Endothelial cell of umbilical vein (primary cell): ENCODE measurements at regions not wholly inside any gene's neighbourhood (a gene's known extent, or its start where the extent isn't known, plus 50 kb on each side); places are given as distances from the start of the nearest gene placed in this dataset.

Experiments used
- BruUV-seq: library from RNA; stranded (reverse); fragments of 400-500 nt; replicated peaks from 2 replicates; lab custom pipeline; 2021; lab: Mats Ljungman, UMichigan
- CTCF ChIA-PET: fragments of 300-600, 350-600 bp; sonication (Branson Sonifier 250); formaldehyde crosslinking; loops from one replicate; lab custom pipeline; 2021; ENCODE audit warnings: antibody characterized with exemption, inconsistent platforms; lab: Charles Lee
- POLR2A ChIA-PET: fragments of 300-600, 350-600 bp; sonication (Branson Sonifier 250); formaldehyde crosslinking; loops from one replicate; lab custom pipeline; 2021; ENCODE audit warnings: antibody characterized with exemption, inconsistent platforms; lab: Charles Lee
- DNase-seq: peaks from one replicate; pipeline ENCODE4 v3.0.0-alpha.2; 2011; ENCODE audit warnings: low read depth, low spot score
- FAIRE-seq: peaks from 2 replicates; lab custom pipeline; 2011; peaks lifted over from hg19 to GRCh38; lab: Jason Lieb, UNC
- H2AFZ ChIP-seq: 2 replicates; pipeline ENCODE4 v1.6.0; 2012; ENCODE audit warnings: low read depth, low read length, control low read depth, inconsistent platforms
- H3K27ac ChIP-seq: 2 replicates; pipeline ENCODE4 v1.5.1; 2011; ENCODE audit warnings: low read depth, mild to moderate bottlenecking, control low read depth, low read length, moderate library complexity; ENCODE audit not compliant: insufficient read depth
- H3K27me3 ChIP-seq, 2 experiments: 2 replicates each; pipeline versions ENCODE4 v1.6.0 to v1.6.1; 2011; ENCODE audit warnings: low read length in 2 of 2, mixed read lengths in 1 of 2; ENCODE audit not compliant: control insufficient read depth in 2 of 2, insufficient read depth in 2 of 2
- H3K36me3 ChIP-seq, 2 experiments: 2 replicates in 1 of 2; 3 replicates in 1 of 2; pipeline ENCODE4 v1.5.1; 2011; ENCODE audit warnings: low read length in 2 of 2, mild to moderate bottlenecking in 1 of 2, moderate library complexity in 1 of 2; ENCODE audit not compliant: control insufficient read depth in 2 of 2, insufficient read depth in 2 of 2; ENCODE audit errors: extremely low read depth in 1 of 2
- H3K4me1 ChIP-seq: 3 replicates; pipeline ENCODE4 v1.5.1; 2011; ENCODE audit warnings: mild to moderate bottlenecking, low read length; ENCODE audit not compliant: control insufficient read depth, insufficient read depth; ENCODE audit errors: extremely low read depth
- H3K4me2 ChIP-seq: 2 replicates; pipeline ENCODE4 v1.6.1; 2011; ENCODE audit warnings: low read length, control low read depth, mixed read lengths; ENCODE audit not compliant: insufficient read depth
- H3K4me3 ChIP-seq, 3 experiments: fragments of 200-600 bp in 1 of 3; sonication (generic), shearing (Covaris generic) in 1 of 3; replicated peaks in 1 of 3; 2 replicates each; pipeline ENCODE4 v1.5.1; 2011 to 2016; ENCODE audit warnings: control low read depth in 3 of 3, low read length in 3 of 3, mild to moderate bottlenecking in 2 of 3, inconsistent platforms in 1 of 3, low read depth in 1 of 3, moderate library complexity in 1 of 3; ENCODE audit not compliant: insufficient read depth in 1 of 3
- H3K79me2 ChIP-seq: 2 replicates; pipeline ENCODE4 v1.6.0; 2012; ENCODE audit warnings: low read length, inconsistent platforms; ENCODE audit not compliant: control insufficient read depth, insufficient read depth
- H3K9ac ChIP-seq: replicated peaks from 2 replicates; pipeline ENCODE3; 2011; ENCODE audit warnings: low read length, control low read depth; ENCODE audit not compliant: insufficient read depth; ENCODE audit errors: extremely low read depth
- H3K9me1 ChIP-seq: replicated peaks from 3 replicates; pipeline ENCODE4 v1.6.0; 2011; ENCODE audit warnings: mild to moderate bottlenecking, low read length; ENCODE audit not compliant: control insufficient read depth, insufficient read depth; ENCODE audit errors: extremely low read depth
- H3K9me3 ChIP-seq: replicated peaks from 2 replicates; pipeline ENCODE4 v1.5.1; 2012; ENCODE audit warnings: low read length, inconsistent platforms; ENCODE audit not compliant: control insufficient read depth, insufficient read depth
- H4K20me1 ChIP-seq: replicated peaks from 2 replicates; pipeline ENCODE3; 2011; ENCODE audit warnings: mild to moderate bottlenecking, low read length; ENCODE audit not compliant: control insufficient read depth, insufficient read depth; ENCODE audit errors: extremely low read depth
- GATA2 ChIP-seq: IDR thresholded peaks from 2 replicates; pipeline ENCODE4 v1.7.0; 2011; ENCODE audit warnings: low read depth, mild to moderate bottlenecking, moderate library complexity, mixed read lengths, low read length; ENCODE audit not compliant: insufficient read length, insufficient read depth
- JUN ChIP-seq: IDR thresholded peaks from 2 replicates; pipeline ENCODE4 v1.6.1; 2011; ENCODE audit warnings: borderline replicate concordance, low read depth; ENCODE audit not compliant: insufficient read length, insufficient read depth
- MYC ChIP-seq: IDR thresholded peaks from one replicate; pipeline ENCODE4 v1.6.1; 2011; ENCODE audit warnings: mild to moderate bottlenecking, low read depth, low read length
- dilution Hi-C: fragments of 300-500 bp; cut with MboI; formaldehyde crosslinking; loops from one replicate; pipeline ENCODE4 v1.15.0; 2019; ENCODE audit warnings: low sequenced_read_pairs; ENCODE audit not compliant: extremely low pct_ligation_motif_present
- intact Hi-C: fragments of 100-400 bp; cut with micrococcal nuclease; formaldehyde crosslinking; loops from one replicate; pipeline ENCODE4 v1.10.0; 2022
- TF ChIP-seq, protein P1 (sequence below), 2 donors: IDR thresholded peaks; 1 replicate in 1 of 2; 2 replicates in 1 of 2; pipeline ENCODE4 v1.5.1; 2011; ENCODE audit warnings: low read length in 2 of 2, mild to moderate bottlenecking in 2 of 2, moderate library complexity in 2 of 2, control low read depth in 1 of 2, inconsistent platforms in 1 of 2, low read depth in 1 of 2; ENCODE audit not compliant: insufficient read depth in 1 of 2; ENCODE audit errors: extremely low read depth in 1 of 2

DNA sequence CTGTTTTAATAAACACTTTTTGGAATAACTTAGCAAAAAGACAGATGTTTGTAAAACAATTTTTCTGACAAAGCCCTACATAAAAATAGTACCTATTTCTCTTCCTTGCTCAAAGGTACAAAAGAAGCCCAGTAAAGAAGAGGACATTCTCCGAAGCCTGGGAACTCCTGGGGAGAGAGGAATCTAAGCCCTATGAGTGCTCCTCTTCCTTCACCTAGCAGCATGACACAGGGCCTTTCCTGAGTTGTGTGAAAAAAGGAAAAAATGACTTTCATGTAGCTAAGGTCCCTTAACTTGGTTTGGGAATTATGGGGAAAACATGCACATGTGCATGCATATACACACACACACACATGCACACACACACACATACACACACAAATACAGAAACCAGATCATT is 586.9 kb downstream of the TMA16 start:
- dilution Hi-C loops, result no loop called here
- CTCF ChIA-PET, result no interaction called here
- Histone ChIP-seq H3K4me3 (no peak overlapping the region), H3K4me1 (no peaks in the 10 kb centered on the region), H3K9me3 (no peaks in the 10 kb centered on the region), H3K27ac (no peak overlapping the region), H3K79me2 (no peaks in the 10 kb centered on the region), H3K9ac (no peak overlapping the region), H3K36me3 (no peaks in the 10 kb centered on the region), H3K4me2 (no peak overlapping the region), H2AFZ (no peak overlapping the region), H4K20me1 (no peaks in the 10 kb centered on the region), H3K9me1 (no peaks in the 10 kb centered on the region), H3K27me3 (no peaks in the 10 kb centered on the region)
- no peak for DNase-seq
- no peak for FAIRE-seq
- POLR2A ChIA-PET, result no interaction called here
- TF ChIP-seq GATA2 (no peak), MYC (no peak), JUN (no peak)
- TF ChIP-seq, protein P1, sequence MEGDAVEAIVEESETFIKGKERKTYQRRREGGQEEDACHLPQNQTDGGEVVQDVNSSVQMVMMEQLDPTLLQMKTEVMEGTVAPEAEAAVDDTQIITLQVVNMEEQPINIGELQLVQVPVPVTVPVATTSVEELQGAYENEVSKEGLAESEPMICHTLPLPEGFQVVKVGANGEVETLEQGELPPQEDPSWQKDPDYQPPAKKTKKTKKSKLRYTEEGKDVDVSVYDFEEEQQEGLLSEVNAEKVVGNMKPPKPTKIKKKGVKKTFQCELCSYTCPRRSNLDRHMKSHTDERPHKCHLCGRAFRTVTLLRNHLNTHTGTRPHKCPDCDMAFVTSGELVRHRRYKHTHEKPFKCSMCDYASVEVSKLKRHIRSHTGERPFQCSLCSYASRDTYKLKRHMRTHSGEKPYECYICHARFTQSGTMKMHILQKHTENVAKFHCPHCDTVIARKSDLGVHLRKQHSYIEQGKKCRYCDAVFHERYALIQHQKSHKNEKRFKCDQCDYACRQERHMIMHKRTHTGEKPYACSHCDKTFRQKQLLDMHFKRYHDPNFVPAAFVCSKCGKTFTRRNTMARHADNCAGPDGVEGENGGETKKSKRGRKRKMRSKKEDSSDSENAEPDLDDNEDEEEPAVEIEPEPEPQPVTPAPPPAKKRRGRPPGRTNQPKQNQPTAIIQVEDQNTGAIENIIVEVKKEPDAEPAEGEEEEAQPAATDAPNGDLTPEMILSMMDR (IDR thresholded peaks at IDR 0.05; ENCODE audit: extremely low read depth in 1 of 2, insufficient read depth in 1 of 2, low read depth in 1 of 2, low read length in 2 of 2), result no peak
- BruUV-seq, result no TSS peak
- intact Hi-C loops, result no loop called here

DNA sequence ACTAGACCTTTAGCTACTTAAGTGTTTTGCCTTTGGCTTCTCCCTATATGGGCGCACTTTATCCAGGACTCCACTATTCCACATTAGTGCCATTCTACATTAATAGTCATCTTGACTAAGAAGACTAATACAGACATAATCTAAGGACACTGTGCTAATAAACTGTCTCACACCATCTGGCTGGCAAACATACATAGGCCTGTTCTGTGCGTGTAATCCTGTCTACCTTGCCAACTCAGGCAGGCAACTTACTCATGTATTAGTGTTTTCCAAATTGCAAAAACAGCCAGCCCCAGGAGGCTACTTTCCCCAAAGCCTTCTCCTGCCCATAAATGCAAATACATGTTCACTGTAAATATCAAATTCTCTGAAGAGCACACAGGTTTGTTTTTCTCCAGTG is 587.3 kb downstream of the TMA16 start:
- dilution Hi-C loops (no loop called here), intact Hi-C loops (no loop called here)
- Histone ChIP-seq H4K20me1 (no peaks in the 10 kb centered on the region), H3K4me3 (no peak overlapping the region), H3K36me3 (no peaks in the 10 kb centered on the region), H3K27ac (no peak overlapping the region), H3K27me3 (no peaks in the 10 kb centered on the region), H3K9me1 (no peaks in the 10 kb centered on the region), H3K79me2 (no peaks in the 10 kb centered on the region), H3K9ac (no peak overlapping the region), H3K4me1 (no peaks in the 10 kb centered on the region), H3K9me3 (no peaks in the 10 kb centered on the region), H2AFZ (no peak overlapping the region), H3K4me2 (no peak overlapping the region)
- no peak for TF ChIP-seq MYC
- TF ChIP-seq JUN, result no peak
- DNase-seq, result no peak
- FAIRE-seq, result no peak
- CTCF ChIA-PET, result no interaction called here
- BruUV-seq, result no TSS peak
- POLR2A ChIA-PET, result no interaction called here
